ENCODE measurements at regions not wholly inside any gene's neighbourhood (a gene's known extent, or its start where the extent isn't known, plus 50 kb on each side); places are given as distances from the start of the nearest gene placed in this dataset.

DNA sequence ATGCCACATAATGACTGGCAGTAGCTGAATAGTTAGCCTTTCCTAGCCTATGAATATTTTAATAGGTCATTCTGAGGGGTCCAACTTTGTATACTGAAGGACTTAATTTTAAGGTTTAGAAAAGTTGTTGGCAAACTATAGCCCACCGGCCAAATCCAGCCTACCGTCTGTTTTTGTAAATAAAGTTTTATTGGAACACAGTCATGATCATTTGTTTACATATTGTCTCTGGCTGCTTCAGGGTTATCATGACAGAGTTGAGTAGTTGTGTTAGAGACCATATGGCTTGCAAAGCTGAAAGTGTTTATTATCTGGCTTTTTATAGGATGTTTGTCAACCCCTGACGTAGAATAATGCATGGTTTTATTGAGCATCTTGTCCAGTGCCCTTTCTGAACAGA lies 73.4 kb downstream of the NTMT2 start:
- TF ChIP-seq, protein P1, sequence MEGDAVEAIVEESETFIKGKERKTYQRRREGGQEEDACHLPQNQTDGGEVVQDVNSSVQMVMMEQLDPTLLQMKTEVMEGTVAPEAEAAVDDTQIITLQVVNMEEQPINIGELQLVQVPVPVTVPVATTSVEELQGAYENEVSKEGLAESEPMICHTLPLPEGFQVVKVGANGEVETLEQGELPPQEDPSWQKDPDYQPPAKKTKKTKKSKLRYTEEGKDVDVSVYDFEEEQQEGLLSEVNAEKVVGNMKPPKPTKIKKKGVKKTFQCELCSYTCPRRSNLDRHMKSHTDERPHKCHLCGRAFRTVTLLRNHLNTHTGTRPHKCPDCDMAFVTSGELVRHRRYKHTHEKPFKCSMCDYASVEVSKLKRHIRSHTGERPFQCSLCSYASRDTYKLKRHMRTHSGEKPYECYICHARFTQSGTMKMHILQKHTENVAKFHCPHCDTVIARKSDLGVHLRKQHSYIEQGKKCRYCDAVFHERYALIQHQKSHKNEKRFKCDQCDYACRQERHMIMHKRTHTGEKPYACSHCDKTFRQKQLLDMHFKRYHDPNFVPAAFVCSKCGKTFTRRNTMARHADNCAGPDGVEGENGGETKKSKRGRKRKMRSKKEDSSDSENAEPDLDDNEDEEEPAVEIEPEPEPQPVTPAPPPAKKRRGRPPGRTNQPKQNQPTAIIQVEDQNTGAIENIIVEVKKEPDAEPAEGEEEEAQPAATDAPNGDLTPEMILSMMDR (conservative IDR thresholded peaks at IDR 0.05; ENCODE audit: low read length) = no peak
- TF ChIP-seq EZH2phosphoT487 (IDR thresholded peaks at IDR 0.05; ENCODE audit: borderline replicate concordance, low read depth, low read length) = no peak
- no peaks in the 10 kb centered on the region for H3K79me2 ChIP-seq (ENCODE audit: insufficient read depth, low read depth, low read length)
- DNase-seq (ENCODE audit: low spot score) = no peak
- H3K4me3 ChIP-seq (ENCODE audit: low read depth, low read length, poor library complexity, severe bottlenecking) = no peak overlapping the region
- H2AFZ ChIP-seq (ENCODE audit: low read length) = no peak overlapping the region
- no peak overlapping the region for H3K27ac ChIP-seq (ENCODE audit: low read depth, low read length, poor library complexity, severe bottlenecking)
- no peaks in the 10 kb centered on the region for H4K20me1 ChIP-seq (ENCODE audit: insufficient read depth, low read length)
- ChIA-PET CTCF (ENCODE audit: unreplicated experiment) (no interaction called here), POLR2A (no interaction called here)
- H3K9me2 ChIP-seq (ENCODE audit: insufficient read depth, low read length) = no peaks in the 10 kb centered on the region
- no peak overlapping the region for H3K4me2 ChIP-seq (ENCODE audit: low read length)
- H3K9me3 ChIP-seq (ENCODE audit: low read length) = no peaks in the 10 kb centered on the region
- H3K4me1 ChIP-seq (ENCODE audit: insufficient read depth, low read length, poor library complexity, severe bottlenecking) = no peaks in the 10 kb centered on the region
- no TSS peak for BruUV-seq (replicated peaks)
- no peaks in the 10 kb centered on the region for H3K36me3 ChIP-seq (ENCODE audit: insufficient read depth, low read length)
- intact Hi-C loops (cut with micrococcal nuclease; ENCODE audit: unreplicated experiment) = no loop called here

DNA sequence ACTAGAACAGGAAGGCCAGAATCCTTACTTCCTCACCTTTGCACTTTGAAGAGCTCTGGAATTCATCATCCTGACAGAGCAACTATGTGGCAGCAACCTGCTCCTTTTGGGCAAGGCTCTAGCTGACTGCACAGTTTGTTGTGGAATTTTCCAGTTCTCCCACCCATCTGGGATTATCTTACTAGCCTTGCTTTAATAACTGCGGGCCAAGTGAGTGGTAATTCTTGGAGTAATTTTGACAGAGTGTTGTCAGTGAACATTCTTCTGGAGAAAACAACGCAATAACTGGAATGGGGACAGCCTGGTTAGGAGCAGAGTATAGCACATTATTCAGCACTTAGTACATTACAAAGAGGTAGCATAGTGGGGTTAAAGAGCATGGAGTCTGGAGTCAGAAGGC lies 75.3 kb downstream of the NTMT2 start:
- no TSS peak for BruUV-seq (replicated peaks)
- Histone ChIP-seq H3K9me2 (ENCODE audit: insufficient read depth, low read length) (no peaks in the 10 kb centered on the region), H3K79me2 (ENCODE audit: insufficient read depth, low read depth, low read length) (no peaks in the 10 kb centered on the region), H3K4me2 (ENCODE audit: low read length) (no peak overlapping the region), H3K27ac (ENCODE audit: low read depth, low read length, poor library complexity, severe bottlenecking) (no peak overlapping the region), H3K4me1 (ENCODE audit: insufficient read depth, low read length, poor library complexity, severe bottlenecking) (no peaks in the 10 kb centered on the region), H4K20me1 (ENCODE audit: insufficient read depth, low read length) (no peaks in the 10 kb centered on the region), H3K36me3 (ENCODE audit: insufficient read depth, low read length) (no peaks in the 10 kb centered on the region), H3K4me3 (ENCODE audit: low read depth, low read length, poor library complexity, severe bottlenecking) (no peak overlapping the region), H3K9me3 (ENCODE audit: low read length) (no peaks in the 10 kb centered on the region), H2AFZ (ENCODE audit: low read length) (no peak overlapping the region)
- intact Hi-C loops (cut with micrococcal nuclease; ENCODE audit: unreplicated experiment) = no loop called here
- ChIA-PET POLR2A (no interaction called here), CTCF (ENCODE audit: unreplicated experiment) (no interaction called here)
- TF ChIP-seq, protein P1 (conservative IDR thresholded peaks at IDR 0.05; ENCODE audit: low read length) = no peak
- no peak for TF ChIP-seq EZH2phosphoT487 (IDR thresholded peaks at IDR 0.05; ENCODE audit: borderline replicate concordance, low read depth, low read length)
- no peak for DNase-seq (ENCODE audit: low spot score)

DNA sequence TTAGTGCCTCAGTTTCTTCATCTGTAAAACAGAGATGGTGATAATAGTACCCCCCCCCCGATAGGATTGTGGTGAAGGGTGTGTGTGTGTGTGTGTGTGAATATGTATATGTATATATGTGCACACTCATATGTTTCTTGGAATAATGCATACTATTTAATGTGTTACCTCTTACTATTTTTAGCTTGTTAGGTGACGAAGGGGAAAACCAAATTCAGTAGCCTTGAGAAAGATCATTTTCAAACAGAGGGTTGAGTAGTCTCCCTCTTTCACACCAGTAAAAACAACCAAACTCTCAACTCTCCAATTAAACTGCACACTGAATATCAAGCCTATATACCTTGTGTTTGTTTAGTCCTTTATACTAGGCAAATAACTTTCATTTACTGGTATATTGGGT lies 75.7 kb downstream of the NTMT2 start:
- Histone ChIP-seq H3K79me2 (ENCODE audit: insufficient read depth, low read depth, low read length) (no peaks in the 10 kb centered on the region), H4K20me1 (ENCODE audit: insufficient read depth, low read length) (no peaks in the 10 kb centered on the region), H3K36me3 (ENCODE audit: insufficient read depth, low read length) (no peaks in the 10 kb centered on the region), H3K27ac (ENCODE audit: low read depth, low read length, poor library complexity, severe bottlenecking) (no peak overlapping the region), H3K4me1 (ENCODE audit: insufficient read depth, low read length, poor library complexity, severe bottlenecking) (no peaks in the 10 kb centered on the region), H3K9me3 (ENCODE audit: low read length) (no peaks in the 10 kb centered on the region), H3K9me2 (ENCODE audit: insufficient read depth, low read length) (no peaks in the 10 kb centered on the region), H3K4me2 (ENCODE audit: low read length) (no peak overlapping the region), H3K4me3 (ENCODE audit: low read depth, low read length, poor library complexity, severe bottlenecking) (no peak overlapping the region), H2AFZ (ENCODE audit: low read length) (no peak overlapping the region)
- no peak for TF ChIP-seq EZH2phosphoT487 (IDR thresholded peaks at IDR 0.05; ENCODE audit: borderline replicate concordance, low read depth, low read length)
- TF ChIP-seq, protein P1 (conservative IDR thresholded peaks at IDR 0.05; ENCODE audit: low read length) = no peak
- no TSS peak for BruUV-seq (replicated peaks)
- DNase-seq (ENCODE audit: low spot score) = no peak
- CTCF ChIA-PET (ENCODE audit: unreplicated experiment) = no interaction called here
- POLR2A ChIA-PET = interaction anchor here (0.6 kb wide), 1 partner anchor 393 kb away, joined by 3 read pairs; no protein-coding TSS in a partner anchor
- intact Hi-C loops (cut with micrococcal nuclease; ENCODE audit: unreplicated experiment) = no loop called here

Data from OCI-LY7 (cell line).